ENCODE measurements at regions not wholly inside any gene's neighbourhood (a gene's known extent, or its start where the extent isn't known, plus 50 kb on each side); places are given as distances from the start of the nearest gene placed in this dataset.
"Not testable (repeated sequence)": the region's sequence is repeated elsewhere in the genome, so short reads cannot be mapped to it uniquely, and the experiment has no call there.

- Mint-ChIP-seq H3K27ac (no peak overlapping the region), H3K36me3 (no peaks in the 10 kb centered on the region), H3K27me3 (no peaks in the 10 kb centered on the region), H3K4me1 (no peaks in the 10 kb centered on the region), H3K9me3 (ENCODE audit: low read depth) (no peaks in the 10 kb centered on the region), H3K4me3 (no peak overlapping the region)
- ATAC-seq (no peak), DNase-seq (no peak)
- CTCF ChIA-PET, result no interaction called here
Observed at GRCh38 chr5:100641833-100642232, 106.7 kb downstream of the FAM174A start.

- Mint-ChIP-seq H3K27me3 (no peaks in the 10 kb centered on the region), H3K27ac (no peak overlapping the region), H3K4me1 (peaks cover 7% of the 10 kb centered on the region), H3K36me3 (no peaks in the 10 kb centered on the region), H3K9me3 (ENCODE audit: low read depth) (no peaks in the 10 kb centered on the region), H3K4me3 (no peak overlapping the region)
- ATAC-seq, result no peak
- CTCF ChIA-PET, result no interaction called here
- no peak for DNase-seq
Observed at GRCh38 chr5:100643473-100643872, 108.3 kb downstream of the FAM174A start.

GRCh38 chr5:100644185-100644584 lies 109.0 kb downstream of the FAM174A start:
- no peaks in the 10 kb centered on the region for H3K36me3 Mint-ChIP-seq
- no peaks in the 10 kb centered on the region for H3K27me3 Mint-ChIP-seq
- no peak for ATAC-seq
- no peaks in the 10 kb centered on the region for H3K9me3 Mint-ChIP-seq (ENCODE audit: low read depth)
- H3K4me3 Mint-ChIP-seq, result no peak overlapping the region
- H3K4me1 Mint-ChIP-seq, result peaks cover 7% of the 10 kb centered on the region
- CTCF ChIA-PET, result no interaction called here
- DNase-seq, result no peak
- H3K27ac Mint-ChIP-seq, result no peak overlapping the region

GRCh38 chr5:100644776-100645175 lies 109.6 kb downstream of the FAM174A start:
- ATAC-seq, result no peak
- CTCF ChIA-PET, result interaction anchor here (0.7 kb wide), 1 partner anchor 722 kb away, joined by 3 read pairs; no protein-coding TSS in a partner anchor
- DNase-seq, result no peak
- Mint-ChIP-seq H3K27ac (no peak overlapping the region), H3K4me1 (peaks cover 7% of the 10 kb centered on the region), H3K4me3 (no peak overlapping the region), H3K27me3 (no peaks in the 10 kb centered on the region), H3K9me3 (ENCODE audit: low read depth) (no peaks in the 10 kb centered on the region), H3K36me3 (no peaks in the 10 kb centered on the region)

GRCh38 chr5:100646011-100646410 lies 110.8 kb downstream of the FAM174A start:
- Mint-ChIP-seq H3K4me1 (peaks cover 7% of the 10 kb centered on the region), H3K27ac (no peak overlapping the region), H3K27me3 (no peaks in the 10 kb centered on the region), H3K4me3 (no peak overlapping the region), H3K9me3 (ENCODE audit: low read depth) (no peaks in the 10 kb centered on the region), H3K36me3 (no peaks in the 10 kb centered on the region)
- ATAC-seq (no peak), DNase-seq (no peak)
- CTCF ChIA-PET, result no interaction called here

- Mint-ChIP-seq H3K27ac (no peak overlapping the region), H3K4me3 (no peak overlapping the region), H3K4me1 (peaks cover 7% of the 10 kb centered on the region), H3K9me3 (ENCODE audit: low read depth) (no peaks in the 10 kb centered on the region), H3K27me3 (no peaks in the 10 kb centered on the region), H3K36me3 (no peaks in the 10 kb centered on the region)
- CTCF ChIA-PET, result no interaction called here
- ATAC-seq (no peak), DNase-seq (no peak)
Observed at GRCh38 chr5:100646691-100647090, 111.5 kb downstream of the FAM174A start.

GRCh38 chr5:100647461-100648230 lies 112.5 kb downstream of the FAM174A start:
- no peaks in the 10 kb centered on the region for H3K9me3 Mint-ChIP-seq (ENCODE audit: low read depth)
- H3K4me1 Mint-ChIP-seq, result peaks cover 7% of the 10 kb centered on the region
- CTCF ChIA-PET, result interaction anchor here (1.3 to 1.4 kb wide), 2 partner anchors 17 to 252 kb away, joined by 3 to 4 read pairs; no protein-coding TSS in a partner anchor
- no peak overlapping the region for H3K4me3 Mint-ChIP-seq
- no peak for DNase-seq
- no peaks in the 10 kb centered on the region for H3K27me3 Mint-ChIP-seq
- no peak for ATAC-seq
- no peaks in the 10 kb centered on the region for H3K36me3 Mint-ChIP-seq
- H3K27ac Mint-ChIP-seq, result peak overlapping the region; percentile 13

- Mint-ChIP-seq H3K4me1 (peaks cover 11% of the 10 kb centered on the region), H3K36me3 (no peaks in the 10 kb centered on the region), H3K9me3 (ENCODE audit: low read depth) (no peaks in the 10 kb centered on the region), H3K27me3 (no peaks in the 10 kb centered on the region), H3K27ac (no peak overlapping the region), H3K4me3 (no peak overlapping the region)
- ATAC-seq (no peak), DNase-seq (no peak)
- CTCF ChIA-PET, result interaction anchor here (0.9 kb wide), 1 partner anchor 12 kb away, joined by 3 read pairs; no protein-coding TSS in a partner anchor
Observed at GRCh38 chr5:100654895-100655294, 119.7 kb downstream of the FAM174A start.

- ATAC-seq; H3K9me3 Mint-ChIP-seq (ENCODE audit: low read depth); H3K27ac Mint-ChIP-seq; DNase-seq; H3K27me3 Mint-ChIP-seq; H3K4me3 Mint-ChIP-seq; CTCF ChIA-PET; H3K36me3 Mint-ChIP-seq: not testable (repeated sequence)
- peaks cover 13% of the 10 kb centered on the region for H3K4me1 Mint-ChIP-seq
Observed at GRCh38 chr5:100656771-100657170, 121.6 kb downstream of the FAM174A start.

GRCh38 chr5:100659080-100659795 lies 124.1 kb downstream of the FAM174A start:
- CTCF ChIA-PET, result no interaction called here
- Mint-ChIP-seq H3K27ac (no peak overlapping the region), H3K27me3 (no peaks in the 10 kb centered on the region)

GRCh38 chr5:100664140-100664539 lies 129.0 kb downstream of the FAM174A start:
- Mint-ChIP-seq H3K4me3 (no peak overlapping the region), H3K36me3 (peaks cover 4% of the 10 kb centered on the region), H3K4me1 (peaks cover 19% of the 10 kb centered on the region), H3K9me3 (ENCODE audit: low read depth) (no peaks in the 10 kb centered on the region), H3K27me3 (no peaks in the 10 kb centered on the region), H3K27ac (no peak overlapping the region)
- ATAC-seq (no peak), DNase-seq (no peak)
- CTCF ChIA-PET, result no interaction called here

More at GRCh38 chr5:100659080-100659795, 124.1 kb downstream of the FAM174A start:
- no peaks in the 10 kb centered on the region for H3K9me3 Mint-ChIP-seq (ENCODE audit: low read depth)
- ATAC-seq, result no peak
- peaks cover 15% of the 10 kb centered on the region for H3K4me1 Mint-ChIP-seq
- H3K4me3 Mint-ChIP-seq, result no peak overlapping the region
- DNase-seq, result no peak
- H3K36me3 Mint-ChIP-seq, result no peaks in the 10 kb centered on the region

GRCh38 chr5:100667161-100667630 lies 132.0 kb downstream of the FAM174A start:
- H3K9me3 Mint-ChIP-seq (ENCODE audit: low read depth), result peaks cover 2% of the 10 kb centered on the region
- H3K27me3 Mint-ChIP-seq, result no peaks in the 10 kb centered on the region
- no peak for DNase-seq
- ATAC-seq, result peak; percentile 77
- peaks cover 12% of the 10 kb centered on the region for H3K4me1 Mint-ChIP-seq
- CTCF ChIA-PET, result interaction anchor here (1.1 kb wide), 1 partner anchor 13 kb away, joined by 3 read pairs; no protein-coding TSS in a partner anchor
- no peak overlapping the region for H3K4me3 Mint-ChIP-seq
- peak overlapping the region; percentile 9 for H3K27ac Mint-ChIP-seq
- H3K36me3 Mint-ChIP-seq, result peaks cover 4% of the 10 kb centered on the region

- Mint-ChIP-seq H3K27ac (no peak overlapping the region), H3K4me1 (peaks cover 10% of the 10 kb centered on the region), H3K36me3 (peaks cover 6% of the 10 kb centered on the region), H3K27me3 (no peaks in the 10 kb centered on the region), H3K9me3 (ENCODE audit: low read depth) (peaks cover 4% of the 10 kb centered on the region), H3K4me3 (no peak overlapping the region)
- DNase-seq (no peak), ATAC-seq (no peak)
- CTCF ChIA-PET, result no interaction called here
Observed at GRCh38 chr5:100668511-100668910, 133.3 kb downstream of the FAM174A start.
